ENCODE measurements at regions not wholly inside any gene's neighbourhood (a gene's known extent, or its start where the extent isn't known, plus 50 kb on each side); places are given as distances from the start of the nearest gene placed in this dataset.
"Not testable (repeated sequence)": the region's sequence is repeated elsewhere in the genome, so short reads cannot be mapped to it uniquely, and the experiment has no call there.

GRCh38 chr7:20075440-20075839, 141.7 kb downstream of the MACC1 start:
- 66 to 77% methylated on average over 5 of the region's 5 CpGs for WGBS, 2 donors (ENCODE audit: low coverage in 1 of 2)
- no peaks in the 10 kb centered on the region for H3K9me3 ChIP-seq
- H3K4me3 ChIP-seq = no peak overlapping the region
- intact Hi-C loops (cut with DNase I; ENCODE audit: low total_unique reads) (no loop called here), in situ Hi-C loops (cut with MboI; ENCODE audit: low pct_ligation_motif_present in 1 of 4, low pct_unique_long_range_greater_than_20kb in 1 of 4, low sequenced_read_pairs in 3 of 4) (no loop called here)
- no peaks in the 10 kb centered on the region for H3K36me3 ChIP-seq
- DNase-seq = no peak
- no peak for TF ChIP-seq POLR2A (IDR thresholded peaks at IDR 0.05)
- TF ChIP-seq, protein P1, sequence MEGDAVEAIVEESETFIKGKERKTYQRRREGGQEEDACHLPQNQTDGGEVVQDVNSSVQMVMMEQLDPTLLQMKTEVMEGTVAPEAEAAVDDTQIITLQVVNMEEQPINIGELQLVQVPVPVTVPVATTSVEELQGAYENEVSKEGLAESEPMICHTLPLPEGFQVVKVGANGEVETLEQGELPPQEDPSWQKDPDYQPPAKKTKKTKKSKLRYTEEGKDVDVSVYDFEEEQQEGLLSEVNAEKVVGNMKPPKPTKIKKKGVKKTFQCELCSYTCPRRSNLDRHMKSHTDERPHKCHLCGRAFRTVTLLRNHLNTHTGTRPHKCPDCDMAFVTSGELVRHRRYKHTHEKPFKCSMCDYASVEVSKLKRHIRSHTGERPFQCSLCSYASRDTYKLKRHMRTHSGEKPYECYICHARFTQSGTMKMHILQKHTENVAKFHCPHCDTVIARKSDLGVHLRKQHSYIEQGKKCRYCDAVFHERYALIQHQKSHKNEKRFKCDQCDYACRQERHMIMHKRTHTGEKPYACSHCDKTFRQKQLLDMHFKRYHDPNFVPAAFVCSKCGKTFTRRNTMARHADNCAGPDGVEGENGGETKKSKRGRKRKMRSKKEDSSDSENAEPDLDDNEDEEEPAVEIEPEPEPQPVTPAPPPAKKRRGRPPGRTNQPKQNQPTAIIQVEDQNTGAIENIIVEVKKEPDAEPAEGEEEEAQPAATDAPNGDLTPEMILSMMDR (IDR thresholded peaks at IDR 0.05) = no peak
- TF ChIP-seq EP300 (IDR thresholded peaks at IDR 0.05; ENCODE audit: low read depth) = no peak
- TF ChIP-seq POLR2AphosphoS5 (IDR thresholded peaks at IDR 0.05) = no peak
- H3K27ac ChIP-seq = peak overlapping the region in 1 of 4 donors; percentile 49
- peaks cover 0 to 7% (median 2%) of the 10 kb centered on the region in 4 donors for H3K4me1 ChIP-seq
- H3K27me3 ChIP-seq = no peaks in the 10 kb centered on the region

- H3K27ac ChIP-seq; H3K4me3 ChIP-seq; DNase-seq; H3K36me3 ChIP-seq; intact Hi-C loops (cut with DNase I; ENCODE audit: low total_unique reads); H3K27me3 ChIP-seq; H3K9me3 ChIP-seq; H3K4me1 ChIP-seq; in situ Hi-C loops (cut with MboI; ENCODE audit: low pct_ligation_motif_present in 1 of 4, low pct_unique_long_range_greater_than_20kb in 1 of 4, low sequenced_read_pairs in 3 of 4): not testable (repeated sequence)
- WGBS, 2 donors (ENCODE audit: low coverage in 1 of 2) = 75 to 86% methylated on average over 3 to 5 of the region's 5 CpGs
Measured at GRCh38 chr7:20068004-20068403, 149.2 kb downstream of the MACC1 start.

DNA sequence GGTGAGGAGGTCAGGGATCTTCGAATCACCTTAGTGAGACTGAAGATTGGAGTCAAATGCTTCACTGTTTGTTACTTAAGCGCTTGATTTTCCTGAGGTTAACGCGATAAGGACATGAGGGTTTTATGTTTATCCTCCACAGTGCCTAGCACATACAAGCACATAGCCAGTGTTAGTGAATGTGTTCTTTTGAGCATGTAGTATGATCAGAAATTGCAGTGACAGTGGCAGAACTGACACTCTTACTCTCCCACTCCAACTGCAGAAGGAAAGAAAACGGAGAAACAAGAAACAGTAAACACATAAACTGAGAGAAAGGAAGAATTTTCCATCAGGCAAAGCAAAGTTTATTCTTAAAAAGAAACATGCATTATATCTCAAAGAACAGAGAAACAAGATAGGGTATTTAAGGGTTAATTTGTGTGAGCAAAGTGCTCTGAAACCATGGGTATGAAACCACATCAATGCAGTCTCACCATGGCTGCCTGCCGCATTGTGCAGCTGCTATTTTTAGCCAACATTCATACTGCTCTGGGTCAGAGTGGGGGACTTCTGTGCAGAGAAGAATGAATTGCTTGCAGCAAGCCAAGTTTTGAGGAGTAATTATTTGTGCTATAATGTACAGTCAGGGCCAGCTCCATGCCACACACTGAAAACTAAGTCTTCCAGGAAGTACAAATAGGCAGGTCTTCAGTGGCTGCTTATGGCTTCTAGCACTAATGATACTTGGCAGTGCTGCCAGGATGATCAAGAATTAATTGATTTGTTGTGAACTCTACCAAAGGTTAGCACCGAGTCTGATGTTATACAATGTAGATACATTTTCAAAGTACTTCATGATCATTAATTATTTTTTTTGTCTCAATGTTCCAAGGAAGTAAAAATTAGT, 152.0 kb downstream of the MACC1 start:
- Histone ChIP-seq H3K27me3 (no peaks in the 10 kb centered on the region), H3K27ac (peak overlapping the region in 1 of 4 donors; percentile 6), H3K4me3 (no peak overlapping the region), H3K9me3 (no peaks in the 10 kb centered on the region), H3K4me1 (no peaks in the 10 kb centered on the region), H3K36me3 (no peaks in the 10 kb centered on the region)
- TF ChIP-seq EP300 (IDR thresholded peaks at IDR 0.05; ENCODE audit: low read depth) = no peak
- TF ChIP-seq POLR2AphosphoS5 (IDR thresholded peaks at IDR 0.05) = no peak
- TF ChIP-seq, protein P1 (IDR thresholded peaks at IDR 0.05) = no peak
- TF ChIP-seq POLR2A (IDR thresholded peaks at IDR 0.05) = no peak
- in situ Hi-C loops (cut with MboI; ENCODE audit: low pct_ligation_motif_present in 1 of 4, low pct_unique_long_range_greater_than_20kb in 1 of 4, low sequenced_read_pairs in 3 of 4) = no loop called here
- WGBS, 2 donors (ENCODE audit: low coverage in 1 of 2) = 75 to 87% methylated on average over 6 to 7 of the region's 7 CpGs
- intact Hi-C loops (cut with DNase I; ENCODE audit: low total_unique reads) = no loop called here
- no peak for DNase-seq

GRCh38 chr7:20064181-20064970, 152.8 kb downstream of the MACC1 start:
- in situ Hi-C loops (cut with MboI; ENCODE audit: low pct_ligation_motif_present in 1 of 4, low pct_unique_long_range_greater_than_20kb in 1 of 4, low sequenced_read_pairs in 3 of 4) = no loop called here
- Histone ChIP-seq H3K36me3 (no peaks in the 10 kb centered on the region), H3K9me3 (no peaks in the 10 kb centered on the region), H3K4me1 (no peaks in the 10 kb centered on the region), H3K27ac (no peak overlapping the region), H3K4me3 (no peak overlapping the region), H3K27me3 (no peaks in the 10 kb centered on the region)
- WGBS, 2 donors (ENCODE audit: low coverage in 1 of 2) = 75 to 85% methylated on average over 2 to 5 of the region's 5 CpGs
- no peak for DNase-seq
- no peak for TF ChIP-seq POLR2A (IDR thresholded peaks at IDR 0.05)
- TF ChIP-seq, protein P1 (IDR thresholded peaks at IDR 0.05) = no peak
- intact Hi-C loops (cut with DNase I; ENCODE audit: low total_unique reads) = no loop called here
